ENCODE measurements at regions not wholly inside any gene's neighbourhood (a gene's known extent, or its start where the extent isn't known, plus 50 kb on each side); places are given as distances from the start of the nearest gene placed in this dataset.

DNA sequence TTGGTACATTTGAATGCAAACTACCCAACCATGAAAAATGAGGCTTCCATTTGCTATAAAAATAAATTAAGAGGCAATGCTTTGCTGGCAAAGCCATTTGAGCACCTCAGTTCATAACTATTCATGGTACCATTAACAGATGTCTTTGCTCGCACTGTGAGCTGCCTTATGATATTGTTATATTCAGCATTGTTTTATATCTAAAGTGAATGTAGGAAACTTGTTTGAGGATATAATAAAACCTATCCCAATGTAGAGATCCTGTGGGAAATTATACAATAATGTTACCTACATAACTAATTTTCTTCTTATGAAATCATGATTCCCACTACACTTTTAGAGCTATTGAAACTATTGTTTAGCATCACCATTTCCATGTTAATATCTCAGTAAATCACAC, 125.2 kb upstream of the TRAM1L1 start:
- no peak for TF ChIP-seq JUNB (IDR thresholded peaks at IDR 0.05)
- TF ChIP-seq, protein P1, sequence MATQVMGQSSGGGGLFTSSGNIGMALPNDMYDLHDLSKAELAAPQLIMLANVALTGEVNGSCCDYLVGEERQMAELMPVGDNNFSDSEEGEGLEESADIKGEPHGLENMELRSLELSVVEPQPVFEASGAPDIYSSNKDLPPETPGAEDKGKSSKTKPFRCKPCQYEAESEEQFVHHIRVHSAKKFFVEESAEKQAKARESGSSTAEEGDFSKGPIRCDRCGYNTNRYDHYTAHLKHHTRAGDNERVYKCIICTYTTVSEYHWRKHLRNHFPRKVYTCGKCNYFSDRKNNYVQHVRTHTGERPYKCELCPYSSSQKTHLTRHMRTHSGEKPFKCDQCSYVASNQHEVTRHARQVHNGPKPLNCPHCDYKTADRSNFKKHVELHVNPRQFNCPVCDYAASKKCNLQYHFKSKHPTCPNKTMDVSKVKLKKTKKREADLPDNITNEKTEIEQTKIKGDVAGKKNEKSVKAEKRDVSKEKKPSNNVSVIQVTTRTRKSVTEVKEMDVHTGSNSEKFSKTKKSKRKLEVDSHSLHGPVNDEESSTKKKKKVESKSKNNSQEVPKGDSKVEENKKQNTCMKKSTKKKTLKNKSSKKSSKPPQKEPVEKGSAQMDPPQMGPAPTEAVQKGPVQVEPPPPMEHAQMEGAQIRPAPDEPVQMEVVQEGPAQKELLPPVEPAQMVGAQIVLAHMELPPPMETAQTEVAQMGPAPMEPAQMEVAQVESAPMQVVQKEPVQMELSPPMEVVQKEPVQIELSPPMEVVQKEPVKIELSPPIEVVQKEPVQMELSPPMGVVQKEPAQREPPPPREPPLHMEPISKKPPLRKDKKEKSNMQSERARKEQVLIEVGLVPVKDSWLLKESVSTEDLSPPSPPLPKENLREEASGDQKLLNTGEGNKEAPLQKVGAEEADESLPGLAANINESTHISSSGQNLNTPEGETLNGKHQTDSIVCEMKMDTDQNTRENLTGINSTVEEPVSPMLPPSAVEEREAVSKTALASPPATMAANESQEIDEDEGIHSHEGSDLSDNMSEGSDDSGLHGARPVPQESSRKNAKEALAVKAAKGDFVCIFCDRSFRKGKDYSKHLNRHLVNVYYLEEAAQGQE (IDR thresholded peaks at IDR 0.05) = no peak
- no peak for TF ChIP-seq CEBPB (IDR thresholded peaks at IDR 0.05)
- no peak for TF ChIP-seq POLR2A (IDR thresholded peaks at IDR 0.05; ENCODE audit: low read length)
- TF ChIP-seq, protein P2, sequence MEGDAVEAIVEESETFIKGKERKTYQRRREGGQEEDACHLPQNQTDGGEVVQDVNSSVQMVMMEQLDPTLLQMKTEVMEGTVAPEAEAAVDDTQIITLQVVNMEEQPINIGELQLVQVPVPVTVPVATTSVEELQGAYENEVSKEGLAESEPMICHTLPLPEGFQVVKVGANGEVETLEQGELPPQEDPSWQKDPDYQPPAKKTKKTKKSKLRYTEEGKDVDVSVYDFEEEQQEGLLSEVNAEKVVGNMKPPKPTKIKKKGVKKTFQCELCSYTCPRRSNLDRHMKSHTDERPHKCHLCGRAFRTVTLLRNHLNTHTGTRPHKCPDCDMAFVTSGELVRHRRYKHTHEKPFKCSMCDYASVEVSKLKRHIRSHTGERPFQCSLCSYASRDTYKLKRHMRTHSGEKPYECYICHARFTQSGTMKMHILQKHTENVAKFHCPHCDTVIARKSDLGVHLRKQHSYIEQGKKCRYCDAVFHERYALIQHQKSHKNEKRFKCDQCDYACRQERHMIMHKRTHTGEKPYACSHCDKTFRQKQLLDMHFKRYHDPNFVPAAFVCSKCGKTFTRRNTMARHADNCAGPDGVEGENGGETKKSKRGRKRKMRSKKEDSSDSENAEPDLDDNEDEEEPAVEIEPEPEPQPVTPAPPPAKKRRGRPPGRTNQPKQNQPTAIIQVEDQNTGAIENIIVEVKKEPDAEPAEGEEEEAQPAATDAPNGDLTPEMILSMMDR (IDR thresholded peaks at IDR 0.05) = no peak
- TF ChIP-seq TP53 (CRISPR knock-in tag; IDR thresholded peaks at IDR 0.05) = no peak
- TF ChIP-seq MYC (IDR thresholded peaks at IDR 0.05; ENCODE audit: borderline replicate concordance, low read length) = no peak
- TF ChIP-seq RAD21 (conservative IDR thresholded peaks at IDR 0.05 in 1 of 2, IDR thresholded peaks at IDR 0.05 in 1 of 2) = no peak
- no peak for TF ChIP-seq USF2 (IDR thresholded peaks at IDR 0.05)
- TF ChIP-seq RNF2 (IDR thresholded peaks at IDR 0.05; ENCODE audit: borderline replicate concordance, low read depth) = no peak
- no peak for TF ChIP-seq RCOR1 (IDR thresholded peaks at IDR 0.05; ENCODE audit: low read depth, low read length)
- TF ChIP-seq EP300 (IDR thresholded peaks at IDR 0.05) = no peak
- no peak for TF ChIP-seq ZFP36 (IDR thresholded peaks at IDR 0.05; ENCODE audit: borderline replicate concordance, partially characterized antibody)

Measured in A549 (cell line).